ENCODE measurements at regions not wholly inside any gene's neighbourhood (a gene's known extent, or its start where the extent isn't known, plus 50 kb on each side); places are given as distances from the start of the nearest gene placed in this dataset.
"Not testable (repeated sequence)": the region's sequence is repeated elsewhere in the genome, so short reads cannot be mapped to it uniquely, and the experiment has no call there.

GRCh38 chr7:85320699-85321476 lies 134.0 kb upstream of the SEMA3D start:
- no peak for DNase-seq (ENCODE audit: low spot score)

- no peak for DNase-seq (ENCODE audit: low spot score)
Measured at GRCh38 chr7:85316489-85316888, 129.6 kb upstream of the SEMA3D start.

GRCh38 chr7:85310301-85310700 lies 123.4 kb upstream of the SEMA3D start:
- DNase-seq (ENCODE audit: low spot score): no peak

- DNase-seq (ENCODE audit: low spot score): no peak
Measured at GRCh38 chr7:85306115-85306514, 119.3 kb upstream of the SEMA3D start.

- DNase-seq (ENCODE audit: low spot score): no peak
Measured at GRCh38 chr7:85294176-85294575, 107.3 kb upstream of the SEMA3D start.

- no peak for DNase-seq (ENCODE audit: low spot score)
Measured at GRCh38 chr7:85292908-85293576, 106.2 kb upstream of the SEMA3D start.

- no peak for DNase-seq (ENCODE audit: low spot score)
Measured at GRCh38 chr7:85290269-85290668, 103.4 kb upstream of the SEMA3D start.

GRCh38 chr7:85289279-85289678 lies 102.4 kb upstream of the SEMA3D start:
- DNase-seq (ENCODE audit: low spot score): no peak

- DNase-seq (ENCODE audit: low spot score): no peak
Measured at GRCh38 chr7:85287106-85287825, 100.4 kb upstream of the SEMA3D start.

- no peak for DNase-seq (ENCODE audit: low spot score)
Measured at GRCh38 chr7:85286446-85286845, 99.6 kb upstream of the SEMA3D start.

GRCh38 chr7:85285527-85285926 lies 98.7 kb upstream of the SEMA3D start:
- no peak for DNase-seq (ENCODE audit: low spot score)

- no peak for DNase-seq (ENCODE audit: low spot score)
Measured at GRCh38 chr7:85275204-85275603, 88.3 kb upstream of the SEMA3D start.

GRCh38 chr7:85274454-85274853 lies 87.6 kb upstream of the SEMA3D start:
- no peak for DNase-seq (ENCODE audit: low spot score)

GRCh38 chr7:85262891-85263290 lies 76.0 kb upstream of the SEMA3D start:
- no peak for DNase-seq (ENCODE audit: low spot score)

GRCh38 chr7:85261336-85261735 lies 74.5 kb upstream of the SEMA3D start:
- no peak for DNase-seq (ENCODE audit: low spot score)

GRCh38 chr7:85249787-85250186 lies 62.9 kb upstream of the SEMA3D start:
- DNase-seq (ENCODE audit: low spot score): not testable (repeated sequence)

GRCh38 chr7:85239109-85239508 lies 52.3 kb upstream of the SEMA3D start:
- peak; percentile 47 for DNase-seq (ENCODE audit: low spot score)

GRCh38 chr7:85237721-85238120 lies 50.9 kb upstream of the SEMA3D start:
- no peak for DNase-seq (ENCODE audit: low spot score)
